ENCODE measurements at regions not wholly inside any gene's neighbourhood (a gene's known extent, or its start where the extent isn't known, plus 50 kb on each side); places are given as distances from the start of the nearest gene placed in this dataset.

GRCh38 chr2:126802316-126802715 is 96.4 kb upstream of the TEX51 start:
- TF ChIP-seq CTCF (IDR thresholded peaks at IDR 0.05; ENCODE audit: low read depth, low read length) (no peak), EZH2phosphoT487 (IDR thresholded peaks at IDR 0.05; ENCODE audit: low read depth) (no peak)
